ENCODE measurements at regions not wholly inside any gene's neighbourhood (a gene's known extent, or its start where the extent isn't known, plus 50 kb on each side); places are given as distances from the start of the nearest gene placed in this dataset.
"Not testable (repeated sequence)": the region's sequence is repeated elsewhere in the genome, so short reads cannot be mapped to it uniquely, and the experiment has no call there.

- Histone ChIP-seq H3K27ac (ENCODE audit: low read depth, low read length) (no peak overlapping the region), H3K4me2 (ENCODE audit: low read length) (no peak overlapping the region), H4K20me1 (ENCODE audit: control insufficient read depth, insufficient read depth, low read depth, low read length) (no peaks in the 10 kb centered on the region), H3K9me2 (replicated peaks; ENCODE audit: control insufficient read depth, low read length) (no peaks in the 10 kb centered on the region), H3F3A (ENCODE audit: control insufficient read depth, insufficient read depth) (no peaks in the 10 kb centered on the region), H3K9me3 (ENCODE audit: control insufficient read depth, insufficient read depth, low read length) (no peaks in the 10 kb centered on the region), H3K4me1 (ENCODE audit: control insufficient read depth, low read length) (no peaks in the 10 kb centered on the region), H3K36me3 (ENCODE audit: control insufficient read depth, low read length) (no peaks in the 10 kb centered on the region), H3K79me2 (ENCODE audit: control insufficient read depth, low read length) (no peaks in the 10 kb centered on the region), H3K27me3 (ENCODE audit: control insufficient read depth, low read length) (no peaks in the 10 kb centered on the region), H3K4me3 (ENCODE audit: low read length) (no peak overlapping the region)
- no peak for TF ChIP-seq CTCF (IDR thresholded peaks at IDR 0.05; ENCODE audit: low read depth, low read length, poor library complexity, severe bottlenecking)
Measured at GRCh38 chr3:82587174-82587573, 825.7 kb upstream of the GBE1 start.

- TF ChIP-seq EZH2phosphoT487 (IDR thresholded peaks at IDR 0.05; ENCODE audit: borderline replicate concordance, low read length) (no peak), CTCF (IDR thresholded peaks at IDR 0.05; ENCODE audit: low read depth, low read length, poor library complexity, severe bottlenecking) (no peak)
- H3K4me1 ChIP-seq (ENCODE audit: control insufficient read depth, low read length) = no peaks in the 10 kb centered on the region
- no peak overlapping the region for H3K27ac ChIP-seq (ENCODE audit: low read depth, low read length)
- no peak overlapping the region for H3K4me2 ChIP-seq (ENCODE audit: low read length)
- H3K27me3 ChIP-seq (ENCODE audit: control insufficient read depth, low read length) = no peaks in the 10 kb centered on the region
- no peaks in the 10 kb centered on the region for H3F3A ChIP-seq (ENCODE audit: control insufficient read depth, insufficient read depth)
- no peaks in the 10 kb centered on the region for H3K9me2 ChIP-seq (replicated peaks; ENCODE audit: control insufficient read depth, low read length)
- H3K4me3 ChIP-seq (ENCODE audit: low read length) = no peak overlapping the region
- no peaks in the 10 kb centered on the region for H3K79me2 ChIP-seq (ENCODE audit: control insufficient read depth, low read length)
- no peaks in the 10 kb centered on the region for H3K36me3 ChIP-seq (ENCODE audit: control insufficient read depth, low read length)
- no peaks in the 10 kb centered on the region for H4K20me1 ChIP-seq (ENCODE audit: control insufficient read depth, insufficient read depth, low read depth, low read length)
- H3K9me3 ChIP-seq (ENCODE audit: control insufficient read depth, insufficient read depth, low read length) = no peaks in the 10 kb centered on the region
Measured at GRCh38 chr3:82586414-82586813, 825.0 kb upstream of the GBE1 start.

- H3F3A ChIP-seq (ENCODE audit: control insufficient read depth, insufficient read depth); H4K20me1 ChIP-seq (ENCODE audit: control insufficient read depth, insufficient read depth, low read depth, low read length); H3K4me3 ChIP-seq (ENCODE audit: low read length); H3K4me2 ChIP-seq (ENCODE audit: low read length); H3K9me2 ChIP-seq (replicated peaks; ENCODE audit: control insufficient read depth, low read length); H3K27ac ChIP-seq (ENCODE audit: low read depth, low read length); H3K36me3 ChIP-seq (ENCODE audit: control insufficient read depth, low read length); H3K4me1 ChIP-seq (ENCODE audit: control insufficient read depth, low read length); H3K79me2 ChIP-seq (ENCODE audit: control insufficient read depth, low read length); H3K9me3 ChIP-seq (ENCODE audit: control insufficient read depth, insufficient read depth, low read length); H3K27me3 ChIP-seq (ENCODE audit: control insufficient read depth, low read length): not testable (repeated sequence)
Measured at GRCh38 chr3:82586002-82586401, 824.6 kb upstream of the GBE1 start.

- not testable (repeated sequence) for H3K36me3 ChIP-seq (ENCODE audit: control insufficient read depth, low read length); H3F3A ChIP-seq (ENCODE audit: control insufficient read depth, insufficient read depth); H3K4me1 ChIP-seq (ENCODE audit: control insufficient read depth, low read length); H3K27ac ChIP-seq (ENCODE audit: low read depth, low read length); H3K9me3 ChIP-seq (ENCODE audit: control insufficient read depth, insufficient read depth, low read length); H4K20me1 ChIP-seq (ENCODE audit: control insufficient read depth, insufficient read depth, low read depth, low read length); H3K27me3 ChIP-seq (ENCODE audit: control insufficient read depth, low read length); H3K4me3 ChIP-seq (ENCODE audit: low read length); H3K79me2 ChIP-seq (ENCODE audit: control insufficient read depth, low read length); H3K9me2 ChIP-seq (replicated peaks; ENCODE audit: control insufficient read depth, low read length); H3K4me2 ChIP-seq (ENCODE audit: low read length)
Measured at GRCh38 chr3:82585591-82585990, 824.1 kb upstream of the GBE1 start.

- not testable (repeated sequence) for H4K20me1 ChIP-seq (ENCODE audit: control insufficient read depth, insufficient read depth, low read depth, low read length); H3K79me2 ChIP-seq (ENCODE audit: control insufficient read depth, low read length); H3K4me1 ChIP-seq (ENCODE audit: control insufficient read depth, low read length); H3K9me3 ChIP-seq (ENCODE audit: control insufficient read depth, insufficient read depth, low read length); H3F3A ChIP-seq (ENCODE audit: control insufficient read depth, insufficient read depth); H3K36me3 ChIP-seq (ENCODE audit: control insufficient read depth, low read length); H3K27ac ChIP-seq (ENCODE audit: low read depth, low read length); H3K4me2 ChIP-seq (ENCODE audit: low read length); H3K9me2 ChIP-seq (replicated peaks; ENCODE audit: control insufficient read depth, low read length); H3K27me3 ChIP-seq (ENCODE audit: control insufficient read depth, low read length); H3K4me3 ChIP-seq (ENCODE audit: low read length)
Measured at GRCh38 chr3:82584861-82585260, 823.4 kb upstream of the GBE1 start.

GRCh38 chr3:82584415-82584814 lies 823.0 kb upstream of the GBE1 start:
- H3K36me3 ChIP-seq (ENCODE audit: control insufficient read depth, low read length); H3K9me2 ChIP-seq (replicated peaks; ENCODE audit: control insufficient read depth, low read length); H3K4me3 ChIP-seq (ENCODE audit: low read length); H3F3A ChIP-seq (ENCODE audit: control insufficient read depth, insufficient read depth); H3K4me1 ChIP-seq (ENCODE audit: control insufficient read depth, low read length); H4K20me1 ChIP-seq (ENCODE audit: control insufficient read depth, insufficient read depth, low read depth, low read length); H3K27ac ChIP-seq (ENCODE audit: low read depth, low read length); H3K27me3 ChIP-seq (ENCODE audit: control insufficient read depth, low read length); H3K4me2 ChIP-seq (ENCODE audit: low read length); H3K9me3 ChIP-seq (ENCODE audit: control insufficient read depth, insufficient read depth, low read length); H3K79me2 ChIP-seq (ENCODE audit: control insufficient read depth, low read length): not testable (repeated sequence)
